Mucosa of descending colon (tissue), 3 donors: ENCODE measurements at regions not wholly inside any gene's neighbourhood (a gene's known extent, or its start where the extent isn't known, plus 50 kb on each side); places are given as distances from the start of the nearest gene placed in this dataset.

ENCODE experiments used
- ATAC-seq: fragments of 200-7000 bp; cut with Tn5 transposase; one replicate; pipeline ENCODE4 v1.9.1; 2020; ENCODE audit warnings: mild to moderate bottlenecking, moderate library complexity
- DNase-seq, 3 donors: peaks; one replicate each; pipeline ENCODE4 v3.0.0-alpha.2; 2020
- H3K36me3 ChIP-seq: fragments of 200-600 bp; one replicate; pipeline ENCODE4 v1.8.0; 2021; ENCODE audit warnings: low read depth, mild to moderate bottlenecking
- H3K4me1 ChIP-seq: fragments of 200-600 bp; one replicate; pipeline ENCODE4 v1.8.0; 2021; ENCODE audit warnings: low read depth, mild to moderate bottlenecking
- H3K4me3 ChIP-seq: fragments of 200-600 bp; one replicate; pipeline ENCODE4 v1.8.0; 2021; ENCODE audit warnings: mild to moderate bottlenecking
- H3K9me3 ChIP-seq: fragments of 200-600 bp; one replicate; pipeline ENCODE4 v1.8.0; 2021; ENCODE audit warnings: mild to moderate bottlenecking
- CTCF ChIP-seq: fragments of 200-600 bp; IDR thresholded peaks from one replicate; pipeline ENCODE4 v1.8.0; 2022; ENCODE audit warnings: antibody characterized with exemption, mild to moderate bottlenecking
- intact Hi-C, 2 donors: fragments of 100-400 bp; cut with DNase I in 1 of 2; cut with micrococcal nuclease in 1 of 2; formaldehyde crosslinking; loops; one replicate each; pipeline versions ENCODE4 v1.11.0 to v1.11.1; 2022; cut with DNase I, micrococcal nuclease
- donor health status: DM: no; HTN: no; CAD: no; lungs with moderate emphysema.
- donor health status: DM: no; HTN: no; CAD: no.
- donor health status: DM: no; HTN: yes; CAD: no.

GRCh38 chr17:45577571-45578279 lies 87.2 kb upstream of the PLEKHM1 start:
- Histone ChIP-seq H3K36me3 (no peaks in the 10 kb centered on the region), H3K4me1 (no peaks in the 10 kb centered on the region), H3K4me3 (no peak overlapping the region), H3K9me3 (no peaks in the 10 kb centered on the region)
- no peak for ATAC-seq
- intact Hi-C loops = no loop called here
- no peak for DNase-seq
- TF ChIP-seq CTCF = no peak

- intact Hi-C loops = no loop called here
- no peaks in the 10 kb centered on the region for H3K36me3 ChIP-seq
- ATAC-seq (no peak), DNase-seq (no peak)
- TF ChIP-seq CTCF = no peak
- no peaks in the 10 kb centered on the region for H3K9me3 ChIP-seq
- no peak overlapping the region for H3K4me3 ChIP-seq
- peaks cover 4% of the 10 kb centered on the region for H3K4me1 ChIP-seq
Observed at GRCh38 chr17:45578516-45579455, 88.3 kb upstream of the PLEKHM1 start.

- DNase-seq = peak in 2 of 3 donors; percentile 34 to 52
- H3K4me1 ChIP-seq = peaks cover 10% of the 10 kb centered on the region
- H3K9me3 ChIP-seq = no peaks in the 10 kb centered on the region
- H3K36me3 ChIP-seq = no peaks in the 10 kb centered on the region
- intact Hi-C loops = loop anchor here in 1 of 2 donors (10.0 kb wide), 1 partner anchor 685 kb away; no protein-coding TSS in a partner anchor
- peak; percentile 28 for ATAC-seq
- TF ChIP-seq CTCF = no peak
- no peak overlapping the region for H3K4me3 ChIP-seq
Observed at GRCh38 chr17:45579529-45580495, 89.3 kb upstream of the PLEKHM1 start.

GRCh38 chr17:45580924-45581323 lies 90.4 kb upstream of the PLEKHM1 start:
- no peaks in the 10 kb centered on the region for H3K36me3 ChIP-seq
- no peak overlapping the region for H3K4me3 ChIP-seq
- TF ChIP-seq CTCF = no peak
- H3K4me1 ChIP-seq = peaks cover 10% of the 10 kb centered on the region
- no peak for ATAC-seq
- intact Hi-C loops = loop anchor here in 1 of 2 donors (10.0 kb wide), 1 partner anchor 684 kb away; no protein-coding TSS in a partner anchor
- H3K9me3 ChIP-seq = no peaks in the 10 kb centered on the region
- DNase-seq = no peak

GRCh38 chr17:45581860-45582259 lies 91.3 kb upstream of the PLEKHM1 start:
- Histone ChIP-seq H3K4me3 (no peak overlapping the region), H3K9me3 (no peaks in the 10 kb centered on the region), H3K36me3 (no peaks in the 10 kb centered on the region), H3K4me1 (peaks cover 10% of the 10 kb centered on the region)
- intact Hi-C loops = loop anchor here in 1 of 2 donors (10.0 kb wide), 1 partner anchor 683 kb away; no protein-coding TSS in a partner anchor
- ATAC-seq = no peak
- TF ChIP-seq CTCF = no peak
- DNase-seq = no peak
